ENCODE measurements at regions not wholly inside any gene's neighbourhood (a gene's known extent, or its start where the extent isn't known, plus 50 kb on each side); places are given as distances from the start of the nearest gene placed in this dataset.

DNA sequence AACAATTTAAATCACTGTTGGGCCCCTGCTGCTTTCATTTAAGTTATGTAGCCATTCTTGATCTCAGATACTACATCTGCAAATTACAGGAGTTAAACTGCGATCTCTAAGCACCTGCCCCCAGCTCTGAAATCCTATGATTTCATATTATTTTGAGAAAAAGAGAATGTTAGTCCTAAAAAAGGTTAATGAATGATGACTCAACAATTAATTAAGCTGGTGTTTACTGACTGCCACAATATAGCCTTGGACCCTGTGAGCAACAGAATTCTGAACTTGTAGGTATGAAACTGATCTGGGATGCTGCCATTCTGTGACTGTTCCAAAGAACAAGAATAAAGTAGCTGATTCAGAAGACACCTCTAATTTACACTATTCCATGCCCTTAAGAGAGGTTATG is 124.4 kb upstream of the FBXL7 start:
- H3K27me3 ChIP-seq: no peaks in the 10 kb centered on the region
- H3K4me3 ChIP-seq: no peak overlapping the region
- 80 to 88% methylated on average over 1 of the region's 1 CpG for WGBS, 2 donors
- intact Hi-C loops (cut with DNase I): no loop called here
- no peak for DNase-seq
- H3K4me1 ChIP-seq: peaks cover 0 to 12% (median 6%) of the 10 kb centered on the region in 4 donors
- H3K36me3 ChIP-seq: no peaks in the 10 kb centered on the region
- H3K9me3 ChIP-seq: no peaks in the 10 kb centered on the region
- H3K27ac ChIP-seq: no peak overlapping the region
- TF ChIP-seq POLR2A (IDR thresholded peaks at IDR 0.05): no peak
- TF ChIP-seq POLR2AphosphoS5 (IDR thresholded peaks at IDR 0.05): no peak
- TF ChIP-seq, protein P1, sequence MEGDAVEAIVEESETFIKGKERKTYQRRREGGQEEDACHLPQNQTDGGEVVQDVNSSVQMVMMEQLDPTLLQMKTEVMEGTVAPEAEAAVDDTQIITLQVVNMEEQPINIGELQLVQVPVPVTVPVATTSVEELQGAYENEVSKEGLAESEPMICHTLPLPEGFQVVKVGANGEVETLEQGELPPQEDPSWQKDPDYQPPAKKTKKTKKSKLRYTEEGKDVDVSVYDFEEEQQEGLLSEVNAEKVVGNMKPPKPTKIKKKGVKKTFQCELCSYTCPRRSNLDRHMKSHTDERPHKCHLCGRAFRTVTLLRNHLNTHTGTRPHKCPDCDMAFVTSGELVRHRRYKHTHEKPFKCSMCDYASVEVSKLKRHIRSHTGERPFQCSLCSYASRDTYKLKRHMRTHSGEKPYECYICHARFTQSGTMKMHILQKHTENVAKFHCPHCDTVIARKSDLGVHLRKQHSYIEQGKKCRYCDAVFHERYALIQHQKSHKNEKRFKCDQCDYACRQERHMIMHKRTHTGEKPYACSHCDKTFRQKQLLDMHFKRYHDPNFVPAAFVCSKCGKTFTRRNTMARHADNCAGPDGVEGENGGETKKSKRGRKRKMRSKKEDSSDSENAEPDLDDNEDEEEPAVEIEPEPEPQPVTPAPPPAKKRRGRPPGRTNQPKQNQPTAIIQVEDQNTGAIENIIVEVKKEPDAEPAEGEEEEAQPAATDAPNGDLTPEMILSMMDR (IDR thresholded peaks at IDR 0.05): no peak
- TF ChIP-seq EP300 (IDR thresholded peaks at IDR 0.05): no peak

DNA sequence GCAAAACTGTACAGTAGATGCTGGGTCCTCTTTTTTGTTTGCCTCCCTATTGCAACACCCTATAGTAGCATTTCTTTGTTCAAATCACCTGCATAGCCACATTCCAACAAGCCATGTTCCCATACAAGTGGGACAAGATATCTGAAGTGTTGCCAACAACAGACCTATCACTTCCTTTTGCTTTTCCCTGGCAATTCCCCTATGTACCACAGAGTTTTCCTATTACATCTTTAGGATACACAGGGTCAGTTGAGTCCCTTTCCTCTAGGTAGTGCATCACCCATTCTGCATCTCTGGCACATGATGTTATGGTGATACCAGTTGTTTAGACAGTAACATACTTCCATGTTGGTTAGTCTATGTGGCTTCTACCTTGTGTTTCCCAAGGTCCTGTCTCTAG is 125.1 kb upstream of the FBXL7 start:
- DNase-seq: no peak
- H3K4me3 ChIP-seq: no peak overlapping the region
- H3K9me3 ChIP-seq: no peaks in the 10 kb centered on the region
- H3K27ac ChIP-seq: no peak overlapping the region
- intact Hi-C loops (cut with DNase I): no loop called here
- H3K27me3 ChIP-seq: no peaks in the 10 kb centered on the region
- peaks cover 0 to 13% (median 8%) of the 10 kb centered on the region in 4 donors for H3K4me1 ChIP-seq
- no peaks in the 10 kb centered on the region for H3K36me3 ChIP-seq
- TF ChIP-seq POLR2AphosphoS5 (IDR thresholded peaks at IDR 0.05): no peak
- no peak for TF ChIP-seq POLR2A (IDR thresholded peaks at IDR 0.05)
- TF ChIP-seq EP300 (IDR thresholded peaks at IDR 0.05): no peak
- TF ChIP-seq, protein P1 (IDR thresholded peaks at IDR 0.05): no peak

- no peak overlapping the region for H3K27ac ChIP-seq
- no peak overlapping the region for H3K4me3 ChIP-seq
- H3K9me3 ChIP-seq: no peaks in the 10 kb centered on the region
- no peaks in the 10 kb centered on the region for H3K27me3 ChIP-seq
- TF ChIP-seq EP300 (IDR thresholded peaks at IDR 0.05): no peak
- no peak for TF ChIP-seq POLR2AphosphoS5 (IDR thresholded peaks at IDR 0.05)
- no peak for TF ChIP-seq POLR2A (IDR thresholded peaks at IDR 0.05)
- TF ChIP-seq, protein P1 (IDR thresholded peaks at IDR 0.05): no peak
- no peak for DNase-seq
- peaks cover 0 to 13% (median 8%) of the 10 kb centered on the region in 4 donors for H3K4me1 ChIP-seq
- intact Hi-C loops (cut with DNase I): no loop called here
- H3K36me3 ChIP-seq: no peaks in the 10 kb centered on the region
These were observed 126.8 kb upstream of the FBXL7 start for GRCh38 chr5:15373151-15373550.

GRCh38 chr5:15371184-15371583 is 128.8 kb upstream of the FBXL7 start:
- no peak for DNase-seq
- Histone ChIP-seq H3K27me3 (no peaks in the 10 kb centered on the region), H3K4me3 (no peak overlapping the region), H3K9me3 (no peaks in the 10 kb centered on the region), H3K4me1 (peaks cover 0 to 18% (median 11%) of the 10 kb centered on the region in 4 donors), H3K36me3 (no peaks in the 10 kb centered on the region), H3K27ac (no peak overlapping the region)
- intact Hi-C loops (cut with DNase I): no loop called here
- 72 to 85% methylated on average over 3 of the region's 3 CpGs for WGBS, 2 donors
- TF ChIP-seq POLR2AphosphoS5 (IDR thresholded peaks at IDR 0.05) (peak in 2 of 4 donors; percentile 31 to 45), POLR2A (IDR thresholded peaks at IDR 0.05) (no peak)

- H3K9me3 ChIP-seq: no peaks in the 10 kb centered on the region
- no peak overlapping the region for H3K27ac ChIP-seq
- H3K4me3 ChIP-seq: no peak overlapping the region
- H3K27me3 ChIP-seq: no peaks in the 10 kb centered on the region
- WGBS, 2 donors: 78 to 88% methylated on average over 2 of the region's 2 CpGs
- TF ChIP-seq, protein P1 (IDR thresholded peaks at IDR 0.05): no peak
- TF ChIP-seq POLR2AphosphoS5 (IDR thresholded peaks at IDR 0.05) (no peak), EP300 (IDR thresholded peaks at IDR 0.05) (no peak), POLR2A (IDR thresholded peaks at IDR 0.05) (no peak)
- H3K4me1 ChIP-seq: peaks cover 0 to 18% (median 11%) of the 10 kb centered on the region in 4 donors
- H3K36me3 ChIP-seq: no peaks in the 10 kb centered on the region
- DNase-seq: no peak
- intact Hi-C loops (cut with DNase I): no loop called here
These were observed 131.1 kb upstream of the FBXL7 start for GRCh38 chr5:15368835-15369234.

Data from sigmoid colon (tissue), 6 donors.